MCF 10A (cell line): ENCODE measurements at regions not wholly inside any gene's neighbourhood (a gene's known extent, or its start where the extent isn't known, plus 50 kb on each side); places are given as distances from the start of the nearest gene placed in this dataset.

ENCODE experiments used
- BruUV-seq: library from RNA; stranded (reverse); fragments of 400-500 nt; replicated peaks from 2 replicates; lab custom pipeline; 2021; lab: Mats Ljungman, UMichigan
- CTCF ChIA-PET: fragments of 300-600 bp; sonication (Branson Sonifier 250); formaldehyde crosslinking; extraction: SDS; loops from one replicate; lab custom pipeline; 2021; ENCODE audit warnings: antibody characterized with exemption, inconsistent platforms; lab: Yijun Ruan, JAX
- POLR2A ChIA-PET: fragments of 300-600, 350-650 bp; sonication (Branson Sonifier 250); formaldehyde crosslinking; extraction: SDS; loops from one replicate; lab custom pipeline; 2020; ENCODE audit warnings: antibody characterized with exemption, inconsistent platforms; lab: Yijun Ruan, JAX
- DNase-seq: peaks from one replicate; pipeline ENCODE4 v3.0.0-alpha.2; 2018; ENCODE audit not compliant: unreplicated experiment
- H3K27ac Mint-ChIP-seq: one replicate; pipeline ENCODE4 v1.8.0; 2022; ENCODE audit warnings: mild to moderate bottlenecking, low read depth, mixed read lengths; ENCODE audit not compliant: unreplicated experiment
- H3K27me3 Mint-ChIP-seq: one replicate; pipeline ENCODE4 v1.8.0; 2022; ENCODE audit warnings: mixed read lengths; ENCODE audit not compliant: insufficient read depth, unreplicated experiment
- H3K36me3 Mint-ChIP-seq: one replicate; pipeline ENCODE4 v1.8.0; 2022; ENCODE audit warnings: mild to moderate bottlenecking, moderate library complexity, mixed read lengths; ENCODE audit not compliant: insufficient read depth, unreplicated experiment
- H3K4me1 Mint-ChIP-seq: one replicate; pipeline ENCODE4 v1.8.0; 2022; ENCODE audit warnings: mixed read lengths; ENCODE audit not compliant: insufficient read depth, unreplicated experiment
- H3K4me3 Mint-ChIP-seq: one replicate; pipeline ENCODE4 v1.8.0; 2022; ENCODE audit warnings: mild to moderate bottlenecking, moderate library complexity, mixed read lengths; ENCODE audit not compliant: unreplicated experiment
- H3K9me3 Mint-ChIP-seq: one replicate; pipeline ENCODE4 v1.8.0; 2022; ENCODE audit warnings: mixed read lengths; ENCODE audit not compliant: unreplicated experiment
- CTCF ChIP-seq: fragments of 200-600 bp; IDR thresholded peaks from one replicate; pipeline ENCODE4 v1.8.0; 2022; ENCODE audit warnings: antibody characterized with exemption, mild to moderate bottlenecking; ENCODE audit not compliant: unreplicated experiment
- intact Hi-C: fragments of 100-400 bp; cut with micrococcal nuclease; formaldehyde crosslinking; loops from 2 replicates; pipeline ENCODE4 v1.14.1; 2022

- Mint-ChIP-seq H3K27ac (no peak overlapping the region), H3K27me3 (peaks cover 10% of the 10 kb centered on the region), H3K4me3 (no peak overlapping the region), H3K4me1 (no peaks in the 10 kb centered on the region), H3K36me3 (no peaks in the 10 kb centered on the region), H3K9me3 (no peaks in the 10 kb centered on the region)
- no peak for DNase-seq
- CTCF ChIA-PET = no interaction called here
- POLR2A ChIA-PET = no interaction called here
- no TSS peak for BruUV-seq
- TF ChIP-seq CTCF = no peak
- intact Hi-C loops = no loop called here
These were observed 114.8 kb downstream of the TYW3 start for GRCh38 chr1:74847715-74848114.

- DNase-seq = no peak
- POLR2A ChIA-PET = no interaction called here
- BruUV-seq = no TSS peak
- Mint-ChIP-seq H3K27me3 (no peaks in the 10 kb centered on the region), H3K27ac (no peak overlapping the region), H3K4me3 (no peak overlapping the region), H3K9me3 (no peaks in the 10 kb centered on the region), H3K4me1 (no peaks in the 10 kb centered on the region), H3K36me3 (no peaks in the 10 kb centered on the region)
- TF ChIP-seq CTCF = no peak
- intact Hi-C loops = no loop called here
- CTCF ChIA-PET = no interaction called here
These were observed 120.8 kb downstream of the TYW3 start for GRCh38 chr1:74853756-74854155.

- ChIA-PET CTCF (no interaction called here), POLR2A (no interaction called here)
- no TSS peak for BruUV-seq
- Mint-ChIP-seq H3K4me3 (no peak overlapping the region), H3K4me1 (no peaks in the 10 kb centered on the region), H3K9me3 (peaks cover 10% of the 10 kb centered on the region), H3K27ac (no peak overlapping the region), H3K36me3 (no peaks in the 10 kb centered on the region), H3K27me3 (no peaks in the 10 kb centered on the region)
- intact Hi-C loops = no loop called here
- no peak for TF ChIP-seq CTCF
- DNase-seq = no peak
These were observed 123.2 kb downstream of the TYW3 start for GRCh38 chr1:74856174-74856573.

GRCh38 chr1:74857676-74858075 lies 124.7 kb downstream of the TYW3 start:
- Mint-ChIP-seq H3K27ac (no peak overlapping the region), H3K9me3 (peaks cover 15% of the 10 kb centered on the region), H3K27me3 (no peaks in the 10 kb centered on the region), H3K4me1 (no peaks in the 10 kb centered on the region), H3K4me3 (no peak overlapping the region), H3K36me3 (no peaks in the 10 kb centered on the region)
- intact Hi-C loops = no loop called here
- BruUV-seq = no TSS peak
- CTCF ChIA-PET = no interaction called here
- no peak for DNase-seq
- no peak for TF ChIP-seq CTCF
- POLR2A ChIA-PET = interaction anchor here (0.7 kb wide), 1 partner anchor 1376 kb away, joined by 3 read pairs; no protein-coding TSS in a partner anchor
